ENCODE measurements at regions not wholly inside any gene's neighbourhood (a gene's known extent, or its start where the extent isn't known, plus 50 kb on each side); places are given as distances from the start of the nearest gene placed in this dataset.

DNA sequence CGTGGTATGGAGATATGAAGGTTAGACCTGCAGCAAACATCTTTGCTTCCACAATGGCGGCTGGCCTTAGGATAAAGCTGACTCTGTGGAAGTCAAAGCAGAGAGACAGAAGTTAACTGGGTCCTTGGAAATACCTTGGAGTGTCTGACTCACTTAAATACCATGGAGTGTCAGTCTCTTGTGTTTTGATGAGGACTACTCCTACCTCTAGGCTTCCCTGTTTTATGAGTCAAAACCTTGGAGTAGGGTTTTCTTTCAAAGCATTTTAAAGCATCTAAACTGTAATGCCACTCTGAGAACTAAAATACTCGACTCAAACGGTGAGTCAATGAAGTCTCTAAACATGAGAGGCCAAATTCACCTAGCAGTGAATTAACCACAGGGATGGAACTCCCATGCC, 329.1 kb downstream of the SAMD5 start:
- H3K36me3 ChIP-seq (ENCODE audit: control insufficient read depth in 1 of 2, insufficient read depth in 2 of 2, low read length in 2 of 2), result no peaks in the 10 kb centered on the region
- no peaks in the 10 kb centered on the region for H3K9me2 ChIP-seq (ENCODE audit: insufficient read depth)
- DNase-seq (ENCODE audit: low read depth, low spot score), result no peak
- ChIA-PET CTCF (no interaction called here), RAD21 (ENCODE audit: low non-redundant PET in 1 of 2, low total read pairs in 2 of 2, uncharacterized antibody in 2 of 2, unreplicated experiment in 2 of 2) (no interaction called here), POLR2A (no interaction called here)
- no peak overlapping the region for H3K9ac ChIP-seq (ENCODE audit: low read length)
- no peak overlapping the region for H3K4me3 ChIP-seq (replicated peaks in 1 of 2; ENCODE audit: low read depth in 1 of 2, low read length in 2 of 2)
- H3K4me2 ChIP-seq (ENCODE audit: low read length), result no peak overlapping the region
- H3K27ac ChIP-seq (ENCODE audit: low read depth, low read length), result no peak overlapping the region
- H4K20me1 ChIP-seq (ENCODE audit: insufficient read depth), result no peaks in the 10 kb centered on the region
- H3K9me3 ChIP-seq (ENCODE audit: control insufficient read depth in 1 of 2, insufficient read depth in 1 of 2, low read depth in 1 of 2, low read length in 2 of 2), result no peaks in the 10 kb centered on the region
- no peaks in the 10 kb centered on the region for H3K79me2 ChIP-seq (ENCODE audit: insufficient read depth, low read length)
- H3K4me1 ChIP-seq (ENCODE audit: control insufficient read depth in 1 of 2, insufficient read depth in 2 of 2, low read length in 2 of 2), result no peaks in the 10 kb centered on the region
- ATAC-seq, result no peak
- H2AFZ ChIP-seq (ENCODE audit: low read depth, low read length, poor library complexity, severe bottlenecking), result no peak overlapping the region
- no TSS peak for BruUV-seq (replicated peaks)
- intact Hi-C loops (cut with micrococcal nuclease), result no loop called here
- no peaks in the 10 kb centered on the region for H3K27me3 ChIP-seq (ENCODE audit: insufficient read depth, low read length)
- TF ChIP-seq EGR1 (IDR thresholded peaks at IDR 0.05; ENCODE audit: low read depth), result no peak
- TF ChIP-seq POLR2A (IDR thresholded peaks at IDR 0.05; ENCODE audit: borderline replicate concordance, extremely low read depth, insufficient read depth, insufficient read length), result no peak
- TF ChIP-seq, protein P1, sequence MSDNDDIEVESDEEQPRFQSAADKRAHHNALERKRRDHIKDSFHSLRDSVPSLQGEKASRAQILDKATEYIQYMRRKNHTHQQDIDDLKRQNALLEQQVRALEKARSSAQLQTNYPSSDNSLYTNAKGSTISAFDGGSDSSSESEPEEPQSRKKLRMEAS (IDR thresholded peaks at IDR 0.05), result no peak
- no peak for TF ChIP-seq POLR2AphosphoS5 (IDR thresholded peaks at IDR 0.05; ENCODE audit: low read depth, low read length)
- TF ChIP-seq, protein P2, sequence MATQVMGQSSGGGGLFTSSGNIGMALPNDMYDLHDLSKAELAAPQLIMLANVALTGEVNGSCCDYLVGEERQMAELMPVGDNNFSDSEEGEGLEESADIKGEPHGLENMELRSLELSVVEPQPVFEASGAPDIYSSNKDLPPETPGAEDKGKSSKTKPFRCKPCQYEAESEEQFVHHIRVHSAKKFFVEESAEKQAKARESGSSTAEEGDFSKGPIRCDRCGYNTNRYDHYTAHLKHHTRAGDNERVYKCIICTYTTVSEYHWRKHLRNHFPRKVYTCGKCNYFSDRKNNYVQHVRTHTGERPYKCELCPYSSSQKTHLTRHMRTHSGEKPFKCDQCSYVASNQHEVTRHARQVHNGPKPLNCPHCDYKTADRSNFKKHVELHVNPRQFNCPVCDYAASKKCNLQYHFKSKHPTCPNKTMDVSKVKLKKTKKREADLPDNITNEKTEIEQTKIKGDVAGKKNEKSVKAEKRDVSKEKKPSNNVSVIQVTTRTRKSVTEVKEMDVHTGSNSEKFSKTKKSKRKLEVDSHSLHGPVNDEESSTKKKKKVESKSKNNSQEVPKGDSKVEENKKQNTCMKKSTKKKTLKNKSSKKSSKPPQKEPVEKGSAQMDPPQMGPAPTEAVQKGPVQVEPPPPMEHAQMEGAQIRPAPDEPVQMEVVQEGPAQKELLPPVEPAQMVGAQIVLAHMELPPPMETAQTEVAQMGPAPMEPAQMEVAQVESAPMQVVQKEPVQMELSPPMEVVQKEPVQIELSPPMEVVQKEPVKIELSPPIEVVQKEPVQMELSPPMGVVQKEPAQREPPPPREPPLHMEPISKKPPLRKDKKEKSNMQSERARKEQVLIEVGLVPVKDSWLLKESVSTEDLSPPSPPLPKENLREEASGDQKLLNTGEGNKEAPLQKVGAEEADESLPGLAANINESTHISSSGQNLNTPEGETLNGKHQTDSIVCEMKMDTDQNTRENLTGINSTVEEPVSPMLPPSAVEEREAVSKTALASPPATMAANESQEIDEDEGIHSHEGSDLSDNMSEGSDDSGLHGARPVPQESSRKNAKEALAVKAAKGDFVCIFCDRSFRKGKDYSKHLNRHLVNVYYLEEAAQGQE (IDR thresholded peaks at IDR 0.05; ENCODE audit: low read depth), result no peak
- TF ChIP-seq ELF1 (IDR thresholded peaks at IDR 0.05; ENCODE audit: borderline replicate concordance, low read depth), result no peak
- no peak for TF ChIP-seq CTCF (IDR thresholded peaks at IDR 0.05 in 2 of 3, conservative IDR thresholded peaks at IDR 0.05 in 1 of 3; ENCODE audit: borderline replicate concordance in 1 of 3, insufficient read depth in 1 of 3, low read depth in 2 of 3, low read length in 2 of 3)
- TF ChIP-seq TCF7L2 (IDR thresholded peaks at IDR 0.05; ENCODE audit: borderline replicate concordance, extremely low read depth, insufficient read depth, insufficient read length), result no peak
- no peak for TF ChIP-seq SIN3A (IDR thresholded peaks at IDR 0.05; ENCODE audit: low read depth)
- no peak for TF ChIP-seq JUND (IDR thresholded peaks at IDR 0.05)
- no peak for TF ChIP-seq ZNF274 (IDR thresholded peaks at IDR 0.05; ENCODE audit: low read depth, low read length)
- TF ChIP-seq, protein P3, sequence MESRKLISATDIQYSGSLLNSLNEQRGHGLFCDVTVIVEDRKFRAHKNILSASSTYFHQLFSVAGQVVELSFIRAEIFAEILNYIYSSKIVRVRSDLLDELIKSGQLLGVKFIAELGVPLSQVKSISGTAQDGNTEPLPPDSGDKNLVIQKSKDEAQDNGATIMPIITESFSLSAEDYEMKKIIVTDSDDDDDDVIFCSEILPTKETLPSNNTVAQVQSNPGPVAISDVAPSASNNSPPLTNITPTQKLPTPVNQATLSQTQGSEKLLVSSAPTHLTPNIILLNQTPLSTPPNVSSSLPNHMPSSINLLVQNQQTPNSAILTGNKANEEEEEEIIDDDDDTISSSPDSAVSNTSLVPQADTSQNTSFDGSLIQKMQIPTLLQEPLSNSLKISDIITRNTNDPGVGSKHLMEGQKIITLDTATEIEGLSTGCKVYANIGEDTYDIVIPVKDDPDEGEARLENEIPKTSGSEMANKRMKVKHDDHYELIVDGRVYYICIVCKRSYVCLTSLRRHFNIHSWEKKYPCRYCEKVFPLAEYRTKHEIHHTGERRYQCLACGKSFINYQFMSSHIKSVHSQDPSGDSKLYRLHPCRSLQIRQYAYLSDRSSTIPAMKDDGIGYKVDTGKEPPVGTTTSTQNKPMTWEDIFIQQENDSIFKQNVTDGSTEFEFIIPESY (IDR thresholded peaks at IDR 0.05; ENCODE audit: extremely low read depth, insufficient replicate concordance, low read length), result no peak
- TF ChIP-seq EZH2phosphoT487 (IDR thresholded peaks at IDR 0.05; ENCODE audit: borderline replicate concordance), result no peak
